Astrocyte (in vitro differentiated cells and primary cell): ENCODE measurements at regions not wholly inside any gene's neighbourhood (a gene's known extent, or its start where the extent isn't known, plus 50 kb on each side); places are given as distances from the start of the nearest gene placed in this dataset.

Source experiments
- EZH2 ChIP-seq: IDR thresholded peaks from 2 replicates; pipeline ENCODE4 v1.6.1; 2012; ENCODE audit warnings: mild to moderate bottlenecking, low read length, inconsistent platforms; ENCODE audit not compliant: insufficient read depth
- TF ChIP-seq, protein P1 (sequence below): IDR thresholded peaks from 2 replicates; pipeline ENCODE4 v1.5.1; 2011; ENCODE audit warnings: low read depth, mild to moderate bottlenecking, inconsistent platforms, low read length, moderate library complexity; ENCODE audit not compliant: insufficient read depth

GRCh38 chr12:46942579-46942978 is 116.8 kb upstream of the SLC38A4 start:
- TF ChIP-seq, protein P1, sequence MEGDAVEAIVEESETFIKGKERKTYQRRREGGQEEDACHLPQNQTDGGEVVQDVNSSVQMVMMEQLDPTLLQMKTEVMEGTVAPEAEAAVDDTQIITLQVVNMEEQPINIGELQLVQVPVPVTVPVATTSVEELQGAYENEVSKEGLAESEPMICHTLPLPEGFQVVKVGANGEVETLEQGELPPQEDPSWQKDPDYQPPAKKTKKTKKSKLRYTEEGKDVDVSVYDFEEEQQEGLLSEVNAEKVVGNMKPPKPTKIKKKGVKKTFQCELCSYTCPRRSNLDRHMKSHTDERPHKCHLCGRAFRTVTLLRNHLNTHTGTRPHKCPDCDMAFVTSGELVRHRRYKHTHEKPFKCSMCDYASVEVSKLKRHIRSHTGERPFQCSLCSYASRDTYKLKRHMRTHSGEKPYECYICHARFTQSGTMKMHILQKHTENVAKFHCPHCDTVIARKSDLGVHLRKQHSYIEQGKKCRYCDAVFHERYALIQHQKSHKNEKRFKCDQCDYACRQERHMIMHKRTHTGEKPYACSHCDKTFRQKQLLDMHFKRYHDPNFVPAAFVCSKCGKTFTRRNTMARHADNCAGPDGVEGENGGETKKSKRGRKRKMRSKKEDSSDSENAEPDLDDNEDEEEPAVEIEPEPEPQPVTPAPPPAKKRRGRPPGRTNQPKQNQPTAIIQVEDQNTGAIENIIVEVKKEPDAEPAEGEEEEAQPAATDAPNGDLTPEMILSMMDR, result no peak
- no peak for TF ChIP-seq EZH2
